GM12892 (cell line): ENCODE measurements at regions not wholly inside any gene's neighbourhood (a gene's known extent, or its start where the extent isn't known, plus 50 kb on each side); places are given as distances from the start of the nearest gene placed in this dataset.

Experiments
- POLR2A ChIP-seq: IDR thresholded peaks from 2 replicates; pipeline ENCODE4 v1.6.1; 2011; ENCODE audit warnings: low read depth, low read length, control low read depth
- POLR2AphosphoS5 ChIP-seq: IDR thresholded peaks from 2 replicates; pipeline ENCODE4 v1.6.1; 2011; ENCODE audit warnings: low read depth, low read length, control low read depth
- TAF1 ChIP-seq: IDR thresholded peaks from 2 replicates; pipeline ENCODE4 v1.6.1; 2011; ENCODE audit warnings: low read depth, mild to moderate bottlenecking, control low read depth, low read length, borderline replicate concordance

- TF ChIP-seq POLR2A, result no peak
- TF ChIP-seq POLR2AphosphoS5, result no peak
- TF ChIP-seq TAF1, result no peak
Measured at GRCh38 chr4:23635468-23635867, 254.4 kb downstream of the PPARGC1A start.
